ENCODE measurements at regions not wholly inside any gene's neighbourhood (a gene's known extent, or its start where the extent isn't known, plus 50 kb on each side); places are given as distances from the start of the nearest gene placed in this dataset.

DNA sequence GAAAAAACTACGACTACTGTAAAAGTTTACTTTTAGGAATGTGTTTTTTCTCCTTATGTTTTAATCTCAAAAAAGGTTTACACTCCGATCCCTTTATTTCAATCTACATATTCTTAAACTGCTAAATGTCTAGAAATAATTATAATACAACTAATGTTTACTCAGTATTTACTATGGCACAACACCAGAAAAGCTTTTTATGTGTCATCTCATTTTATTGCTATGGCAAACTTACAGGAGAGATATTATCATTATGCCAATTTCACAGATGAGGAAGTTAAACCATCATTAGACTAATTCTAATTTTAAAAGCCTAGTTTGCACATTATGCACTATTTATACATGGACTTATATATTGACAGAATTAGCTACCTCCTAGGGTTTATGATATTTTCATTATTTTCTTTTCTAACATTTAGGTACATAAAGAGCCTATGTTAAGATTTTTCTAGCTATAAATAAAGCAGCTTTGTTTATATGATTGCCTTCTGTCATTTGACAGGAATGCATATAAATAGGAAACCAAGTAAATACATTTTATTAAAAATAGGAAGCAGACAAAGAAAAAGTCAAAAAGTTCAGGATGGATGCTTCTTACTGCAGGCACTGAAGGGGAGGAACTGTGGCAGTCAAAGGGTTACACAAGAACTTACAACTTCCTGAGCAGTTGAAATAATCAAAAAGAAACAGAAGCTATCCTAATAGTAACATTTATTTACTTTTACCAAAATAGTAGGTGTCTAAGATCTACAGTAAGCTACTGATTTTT lies 442.4 kb downstream of the LTN1 start:
- Histone ChIP-seq H3K27me3 (no peaks in the 10 kb centered on the region), H3K36me3 (no peaks in the 10 kb centered on the region), H3K4me1 (no peaks in the 10 kb centered on the region), H3K4me3 (no peak overlapping the region), H3K9me3 (no peaks in the 10 kb centered on the region), H3K27ac (no peak overlapping the region)
- DNase-seq (no peak), ATAC-seq (no peak)
- 78 to 96% methylated on average over 2 of the region's 2 CpGs for WGBS, 2 donors
- TF ChIP-seq, protein P1, sequence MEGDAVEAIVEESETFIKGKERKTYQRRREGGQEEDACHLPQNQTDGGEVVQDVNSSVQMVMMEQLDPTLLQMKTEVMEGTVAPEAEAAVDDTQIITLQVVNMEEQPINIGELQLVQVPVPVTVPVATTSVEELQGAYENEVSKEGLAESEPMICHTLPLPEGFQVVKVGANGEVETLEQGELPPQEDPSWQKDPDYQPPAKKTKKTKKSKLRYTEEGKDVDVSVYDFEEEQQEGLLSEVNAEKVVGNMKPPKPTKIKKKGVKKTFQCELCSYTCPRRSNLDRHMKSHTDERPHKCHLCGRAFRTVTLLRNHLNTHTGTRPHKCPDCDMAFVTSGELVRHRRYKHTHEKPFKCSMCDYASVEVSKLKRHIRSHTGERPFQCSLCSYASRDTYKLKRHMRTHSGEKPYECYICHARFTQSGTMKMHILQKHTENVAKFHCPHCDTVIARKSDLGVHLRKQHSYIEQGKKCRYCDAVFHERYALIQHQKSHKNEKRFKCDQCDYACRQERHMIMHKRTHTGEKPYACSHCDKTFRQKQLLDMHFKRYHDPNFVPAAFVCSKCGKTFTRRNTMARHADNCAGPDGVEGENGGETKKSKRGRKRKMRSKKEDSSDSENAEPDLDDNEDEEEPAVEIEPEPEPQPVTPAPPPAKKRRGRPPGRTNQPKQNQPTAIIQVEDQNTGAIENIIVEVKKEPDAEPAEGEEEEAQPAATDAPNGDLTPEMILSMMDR (IDR thresholded peaks at IDR 0.05) = no peak
- intact Hi-C loops (cut with DNase I) = no loop called here

DNA sequence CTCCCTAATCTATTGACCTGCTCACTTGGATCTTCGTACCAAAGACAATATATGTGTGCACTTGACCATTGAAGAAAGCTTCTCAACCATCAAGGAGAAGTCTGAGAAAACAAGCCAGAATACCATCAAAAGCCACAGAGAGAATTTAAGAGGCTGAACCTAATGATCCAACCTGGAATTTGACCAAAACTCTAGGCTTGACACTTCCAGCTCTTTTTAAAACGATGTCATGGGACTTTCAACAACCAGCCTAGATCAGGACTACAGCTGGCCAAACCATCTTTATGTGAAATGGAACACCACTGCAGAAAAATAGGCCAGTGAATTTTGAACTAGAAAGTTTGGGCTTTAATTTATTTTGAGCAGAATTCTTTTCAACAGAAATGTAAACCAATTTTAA lies 444.4 kb downstream of the LTN1 start:
- H3K27ac ChIP-seq = no peak overlapping the region
- DNase-seq = no peak
- no peaks in the 10 kb centered on the region for H3K36me3 ChIP-seq
- TF ChIP-seq, protein P1 (IDR thresholded peaks at IDR 0.05) = no peak
- H3K4me3 ChIP-seq = no peak overlapping the region
- no peaks in the 10 kb centered on the region for H3K4me1 ChIP-seq
- intact Hi-C loops (cut with DNase I) = no loop called here
- no peak for ATAC-seq
- H3K27me3 ChIP-seq = no peaks in the 10 kb centered on the region
- WGBS, 2 donors = 75 to 80% methylated on average over 2 of the region's 2 CpGs
- H3K9me3 ChIP-seq = no peaks in the 10 kb centered on the region

DNA sequence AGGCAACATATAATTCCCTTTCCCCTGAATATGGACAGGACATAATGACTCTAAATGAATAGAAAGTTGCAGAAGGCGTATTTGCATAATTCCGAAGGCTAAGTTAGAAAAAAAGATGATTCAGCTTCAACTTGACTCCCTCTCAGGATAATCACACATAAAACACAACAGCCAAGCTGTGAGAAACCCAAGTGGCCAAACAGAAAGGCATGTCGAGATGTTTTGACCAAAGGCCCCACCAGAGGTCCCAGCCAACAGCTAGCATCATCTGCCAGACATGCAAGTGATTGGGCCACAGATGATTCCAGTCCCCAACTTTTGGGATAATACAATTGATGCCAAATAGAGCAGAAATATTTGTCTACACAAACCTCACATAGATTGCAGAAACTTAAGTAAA lies 444.9 kb downstream of the LTN1 start:
- no peaks in the 10 kb centered on the region for H3K36me3 ChIP-seq
- DNase-seq = no peak
- no peak overlapping the region for H3K27ac ChIP-seq
- H3K4me3 ChIP-seq = no peak overlapping the region
- intact Hi-C loops (cut with DNase I) = no loop called here
- no peaks in the 10 kb centered on the region for H3K27me3 ChIP-seq
- H3K4me1 ChIP-seq = no peaks in the 10 kb centered on the region
- ATAC-seq = no peak
- H3K9me3 ChIP-seq = no peaks in the 10 kb centered on the region
- TF ChIP-seq, protein P1 (IDR thresholded peaks at IDR 0.05) = no peak
- WGBS, 2 donors = 53 to 71% methylated on average over 3 of the region's 3 CpGs

DNA sequence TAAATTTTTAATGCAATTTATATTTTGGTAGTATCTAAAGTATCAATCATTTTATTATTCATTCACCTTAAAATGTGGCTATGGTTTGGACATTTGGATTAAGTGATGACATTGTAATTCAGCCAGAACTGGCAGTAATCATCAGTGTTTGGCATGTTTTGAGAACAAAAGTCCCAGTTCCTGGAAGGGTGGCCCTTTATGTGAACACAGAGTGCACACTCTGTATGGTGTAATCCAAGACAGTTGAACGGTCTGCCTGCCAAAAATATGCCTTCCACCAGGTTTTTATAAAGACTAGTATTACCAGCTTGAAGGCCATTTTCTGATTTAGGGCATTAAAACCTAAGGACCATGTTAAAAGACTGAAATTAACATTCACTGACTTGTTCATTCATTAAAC lies 448.7 kb downstream of the LTN1 start:
- 37 to 61% methylated on average over 1 of the region's 1 CpG for WGBS, 2 donors
- DNase-seq (no peak), ATAC-seq (no peak)
- no peaks in the 10 kb centered on the region for H3K27me3 ChIP-seq
- TF ChIP-seq, protein P1 (IDR thresholded peaks at IDR 0.05) = no peak
- no peak overlapping the region for H3K27ac ChIP-seq
- H3K4me3 ChIP-seq = no peak overlapping the region
- no peaks in the 10 kb centered on the region for H3K36me3 ChIP-seq
- intact Hi-C loops (cut with DNase I) = no loop called here
- no peaks in the 10 kb centered on the region for H3K4me1 ChIP-seq
- H3K9me3 ChIP-seq = no peaks in the 10 kb centered on the region

Data from heart right ventricle (tissue), 16 donors.